ENCODE measurements at regions not wholly inside any gene's neighbourhood (a gene's known extent, or its start where the extent isn't known, plus 50 kb on each side); places are given as distances from the start of the nearest gene placed in this dataset.
"Not testable (repeated sequence)": the region's sequence is repeated elsewhere in the genome, so short reads cannot be mapped to it uniquely, and the experiment has no call there.

DNA sequence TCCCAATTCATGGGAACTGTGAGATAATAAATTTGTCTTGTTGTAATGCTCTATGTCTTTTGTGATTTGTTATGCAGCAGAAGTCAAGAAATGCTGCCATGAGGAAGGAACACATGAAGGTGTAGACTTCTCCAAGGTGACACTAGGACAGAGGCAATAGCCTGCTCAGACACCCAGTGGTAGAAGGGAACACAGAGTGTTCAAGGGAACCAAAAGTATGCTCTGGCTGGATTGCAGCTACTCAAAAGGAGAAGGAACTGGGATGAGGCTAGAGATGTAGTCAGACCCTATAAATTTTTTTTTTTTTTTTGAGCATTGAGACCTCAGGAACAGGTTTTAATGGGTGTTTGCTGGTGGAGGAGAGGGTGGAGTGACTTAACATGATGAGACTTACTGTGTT is 232.5 kb downstream of the PARP8 start:
- CTCF ChIA-PET = no interaction called here
- Mint-ChIP-seq H3K27me3 (peaks cover 2% of the 10 kb centered on the region), H3K4me1 (no peaks in the 10 kb centered on the region), H3K4me3 (no peak overlapping the region), H3K27ac (no peak overlapping the region), H3K36me3 (ENCODE audit: low read depth) (no peaks in the 10 kb centered on the region), H3K9me3 (no peaks in the 10 kb centered on the region)
- DNase-seq (no peak), ATAC-seq (ENCODE audit: low read depth) (no peak)
- POLR2A ChIA-PET = no interaction called here
- TF ChIP-seq, protein P1, sequence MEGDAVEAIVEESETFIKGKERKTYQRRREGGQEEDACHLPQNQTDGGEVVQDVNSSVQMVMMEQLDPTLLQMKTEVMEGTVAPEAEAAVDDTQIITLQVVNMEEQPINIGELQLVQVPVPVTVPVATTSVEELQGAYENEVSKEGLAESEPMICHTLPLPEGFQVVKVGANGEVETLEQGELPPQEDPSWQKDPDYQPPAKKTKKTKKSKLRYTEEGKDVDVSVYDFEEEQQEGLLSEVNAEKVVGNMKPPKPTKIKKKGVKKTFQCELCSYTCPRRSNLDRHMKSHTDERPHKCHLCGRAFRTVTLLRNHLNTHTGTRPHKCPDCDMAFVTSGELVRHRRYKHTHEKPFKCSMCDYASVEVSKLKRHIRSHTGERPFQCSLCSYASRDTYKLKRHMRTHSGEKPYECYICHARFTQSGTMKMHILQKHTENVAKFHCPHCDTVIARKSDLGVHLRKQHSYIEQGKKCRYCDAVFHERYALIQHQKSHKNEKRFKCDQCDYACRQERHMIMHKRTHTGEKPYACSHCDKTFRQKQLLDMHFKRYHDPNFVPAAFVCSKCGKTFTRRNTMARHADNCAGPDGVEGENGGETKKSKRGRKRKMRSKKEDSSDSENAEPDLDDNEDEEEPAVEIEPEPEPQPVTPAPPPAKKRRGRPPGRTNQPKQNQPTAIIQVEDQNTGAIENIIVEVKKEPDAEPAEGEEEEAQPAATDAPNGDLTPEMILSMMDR (IDR thresholded peaks at IDR 0.05) = no peak
- intact Hi-C loops (cut with micrococcal nuclease) = no loop called here

- no peak for ATAC-seq (ENCODE audit: low read depth)
- no peak for DNase-seq
- Mint-ChIP-seq H3K36me3 (ENCODE audit: low read depth) (no peaks in the 10 kb centered on the region), H3K4me1 (no peaks in the 10 kb centered on the region), H3K27me3 (peaks cover 2% of the 10 kb centered on the region), H3K27ac (no peak overlapping the region), H3K9me3 (no peaks in the 10 kb centered on the region), H3K4me3 (no peak overlapping the region)
- TF ChIP-seq, protein P1 (IDR thresholded peaks at IDR 0.05) = no peak
- intact Hi-C loops (cut with micrococcal nuclease) = no loop called here
- POLR2A ChIA-PET = no interaction called here
- CTCF ChIA-PET = no interaction called here
Measured at GRCh38 chr5:50900952-50901510, 234.6 kb downstream of the PARP8 start.

- H3K36me3 Mint-ChIP-seq (ENCODE audit: low read depth) = no peaks in the 10 kb centered on the region
Measured at GRCh38 chr5:50903651-50904050, 237.2 kb downstream of the PARP8 start.

GRCh38 chr5:50905996-50906570 is 239.6 kb downstream of the PARP8 start:
- Mint-ChIP-seq H3K36me3 (ENCODE audit: low read depth) (no peaks in the 10 kb centered on the region), H3K4me3 (no peak overlapping the region)
- CTCF ChIA-PET = no interaction called here

More at GRCh38 chr5:50903651-50904050, 237.2 kb downstream of the PARP8 start:
- Mint-ChIP-seq H3K9me3 (no peaks in the 10 kb centered on the region), H3K27me3 (peaks cover 5% of the 10 kb centered on the region), H3K27ac (no peak overlapping the region), H3K4me1 (no peaks in the 10 kb centered on the region), H3K4me3 (no peak overlapping the region)
- intact Hi-C loops (cut with micrococcal nuclease) = no loop called here
- TF ChIP-seq, protein P1 (IDR thresholded peaks at IDR 0.05) = no peak
- no peak for ATAC-seq (ENCODE audit: low read depth)
- ChIA-PET POLR2A (no interaction called here), CTCF (no interaction called here)
- no peak for DNase-seq

DNA sequence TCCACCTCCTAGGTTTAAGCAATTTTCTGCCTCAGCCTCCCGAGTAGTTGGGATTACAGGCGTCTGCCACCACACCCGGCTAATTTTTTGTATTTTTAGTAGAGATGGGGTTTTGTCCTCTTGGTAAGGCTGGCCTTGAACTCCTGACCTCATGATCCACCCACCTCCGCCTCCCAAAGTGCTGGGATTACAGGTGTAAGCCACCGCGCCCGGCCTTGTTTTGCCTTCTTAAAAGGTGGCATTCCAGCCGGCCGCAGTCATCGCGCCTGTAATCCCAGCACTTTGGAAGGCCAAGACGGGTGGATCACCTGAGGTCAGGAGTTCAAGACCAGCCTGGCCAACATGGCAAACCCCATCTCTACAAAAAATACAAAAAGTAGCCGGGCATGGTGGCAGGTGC is 253.7 kb downstream of the PARP8 start:
- H3K36me3 Mint-ChIP-seq (ENCODE audit: low read depth); H3K27me3 Mint-ChIP-seq; POLR2A ChIA-PET; CTCF ChIA-PET; H3K9me3 Mint-ChIP-seq; intact Hi-C loops (cut with micrococcal nuclease); H3K4me1 Mint-ChIP-seq; H3K4me3 Mint-ChIP-seq; ATAC-seq (ENCODE audit: low read depth); DNase-seq; H3K27ac Mint-ChIP-seq: not testable (repeated sequence)

More at GRCh38 chr5:50905996-50906570, 239.6 kb downstream of the PARP8 start:
- DNase-seq = no peak
- Mint-ChIP-seq H3K9me3 (no peaks in the 10 kb centered on the region), H3K27me3 (peaks cover 5% of the 10 kb centered on the region), H3K4me1 (no peaks in the 10 kb centered on the region), H3K27ac (no peak overlapping the region)
- intact Hi-C loops (cut with micrococcal nuclease) = no loop called here
- no peak for ATAC-seq (ENCODE audit: low read depth)
- TF ChIP-seq, protein P1 (IDR thresholded peaks at IDR 0.05) = no peak
- POLR2A ChIA-PET = no interaction called here

All from activated B cell treated with CpG ODN at 0.5 μM for 24 hours (primary cell).